ENCODE measurements at regions not wholly inside any gene's neighbourhood (a gene's known extent, or its start where the extent isn't known, plus 50 kb on each side); places are given as distances from the start of the nearest gene placed in this dataset.
A peak's percentile ranks its signal among the peaks of the same experiment; 100 is the strongest.

GRCh38 chrX:4925911-4926310, 1212.5 kb upstream of the PRKX start:
- H3K9me3 Mint-ChIP-seq (ENCODE audit: unreplicated experiment): no peaks in the 10 kb centered on the region
- peak; percentile 76 for FAIRE-seq
- H3K27me3 Mint-ChIP-seq (ENCODE audit: low read depth, unreplicated experiment): no peaks in the 10 kb centered on the region
- Histone ChIP-seq H3K9ac (ENCODE audit: low read length) (no peak overlapping the region), H3K79me2 (ENCODE audit: insufficient read depth, low read length) (no peaks in the 10 kb centered on the region), H3K9me3 (ENCODE audit: insufficient read depth, low read depth, low read length) (no peaks in the 10 kb centered on the region), H3K4me2 (ENCODE audit: low read length) (no peak overlapping the region), H3K4me1 (ENCODE audit: insufficient read depth, low read length) (peaks cover 3% of the 10 kb centered on the region), H3K4me3 (ENCODE audit: insufficient read depth, low read depth, low read length) (no peak overlapping the region), H3K27ac (ENCODE audit: low read depth, low read length) (no peak overlapping the region), H2AFZ (ENCODE audit: low read depth, low read length) (no peak overlapping the region), H4K20me1 (ENCODE audit: insufficient read depth, low read length) (no peaks in the 10 kb centered on the region), H3K36me3 (ENCODE audit: insufficient read depth, low read length) (no peaks in the 10 kb centered on the region), H3K27me3 (ENCODE audit: insufficient read depth, low read length) (no peaks in the 10 kb centered on the region)
- no peak for TF ChIP-seq CTCF (IDR thresholded peaks at IDR 0.05; ENCODE audit: insufficient read depth, low read depth, low read length)
- no peak overlapping the region for H3K4me3 Mint-ChIP-seq (ENCODE audit: unreplicated experiment)
- no peaks in the 10 kb centered on the region for H3K36me3 Mint-ChIP-seq (ENCODE audit: low read depth, unreplicated experiment)
- no peak overlapping the region for H3K27ac Mint-ChIP-seq (ENCODE audit: unreplicated experiment)
- H3K4me1 Mint-ChIP-seq (ENCODE audit: low read depth, unreplicated experiment): no peaks in the 10 kb centered on the region
- peak; percentile 34 for DNase-seq (ENCODE audit: low read depth)

- H3K4me1 ChIP-seq (ENCODE audit: insufficient read depth, low read length): no peaks in the 10 kb centered on the region
- no peak for DNase-seq (ENCODE audit: low read depth)
- no peak overlapping the region for H3K27ac Mint-ChIP-seq (ENCODE audit: unreplicated experiment)
- H3K27me3 ChIP-seq (ENCODE audit: insufficient read depth, low read length): no peaks in the 10 kb centered on the region
- peak; percentile 97 for FAIRE-seq
- H3K27me3 Mint-ChIP-seq (ENCODE audit: low read depth, unreplicated experiment): no peaks in the 10 kb centered on the region
- no peaks in the 10 kb centered on the region for H3K36me3 Mint-ChIP-seq (ENCODE audit: low read depth, unreplicated experiment)
- H3K4me3 ChIP-seq (ENCODE audit: insufficient read depth, low read depth, low read length): no peak overlapping the region
- H3K4me1 Mint-ChIP-seq (ENCODE audit: low read depth, unreplicated experiment): no peaks in the 10 kb centered on the region
- H3K4me3 Mint-ChIP-seq (ENCODE audit: unreplicated experiment): no peak overlapping the region
- H3K9me3 ChIP-seq (ENCODE audit: insufficient read depth, low read depth, low read length): no peaks in the 10 kb centered on the region
- no peak overlapping the region for H2AFZ ChIP-seq (ENCODE audit: low read depth, low read length)
- H3K9ac ChIP-seq (ENCODE audit: low read length): no peak overlapping the region
- H3K4me2 ChIP-seq (ENCODE audit: low read length): no peak overlapping the region
- no peak overlapping the region for H3K27ac ChIP-seq (ENCODE audit: low read depth, low read length)
- H3K79me2 ChIP-seq (ENCODE audit: insufficient read depth, low read length): no peaks in the 10 kb centered on the region
- no peak for TF ChIP-seq CTCF (IDR thresholded peaks at IDR 0.05; ENCODE audit: insufficient read depth, low read depth, low read length)
- TF ChIP-seq EZH2 (IDR thresholded peaks at IDR 0.05; ENCODE audit: insufficient read depth, low read length): no peak
- no peaks in the 10 kb centered on the region for H3K36me3 ChIP-seq (ENCODE audit: insufficient read depth, low read length)
- H3K9me3 Mint-ChIP-seq (ENCODE audit: unreplicated experiment): no peaks in the 10 kb centered on the region
- no peaks in the 10 kb centered on the region for H4K20me1 ChIP-seq (ENCODE audit: insufficient read depth, low read length)
These were observed 1195.9 kb upstream of the PRKX start for GRCh38 chrX:4909348-4909747.

- Histone ChIP-seq H4K20me1 (ENCODE audit: insufficient read depth, low read length) (no peaks in the 10 kb centered on the region), H3K4me3 (ENCODE audit: insufficient read depth, low read depth, low read length) (no peak overlapping the region), H3K9ac (ENCODE audit: low read length) (no peak overlapping the region), H3K27me3 (ENCODE audit: insufficient read depth, low read length) (no peaks in the 10 kb centered on the region), H3K9me3 (ENCODE audit: insufficient read depth, low read depth, low read length) (no peaks in the 10 kb centered on the region), H3K36me3 (ENCODE audit: insufficient read depth, low read length) (no peaks in the 10 kb centered on the region), H3K27ac (ENCODE audit: low read depth, low read length) (no peak overlapping the region), H2AFZ (ENCODE audit: low read depth, low read length) (no peak overlapping the region), H3K79me2 (ENCODE audit: insufficient read depth, low read length) (no peaks in the 10 kb centered on the region), H3K4me1 (ENCODE audit: insufficient read depth, low read length) (no peaks in the 10 kb centered on the region), H3K4me2 (ENCODE audit: low read length) (no peak overlapping the region)
- Mint-ChIP-seq H3K4me1 (ENCODE audit: low read depth, unreplicated experiment) (no peaks in the 10 kb centered on the region), H3K9me3 (ENCODE audit: unreplicated experiment) (no peaks in the 10 kb centered on the region), H3K4me3 (ENCODE audit: unreplicated experiment) (no peak overlapping the region), H3K36me3 (ENCODE audit: low read depth, unreplicated experiment) (no peaks in the 10 kb centered on the region), H3K27me3 (ENCODE audit: low read depth, unreplicated experiment) (no peaks in the 10 kb centered on the region), H3K27ac (ENCODE audit: unreplicated experiment) (no peak overlapping the region)
- no peak for TF ChIP-seq EZH2 (IDR thresholded peaks at IDR 0.05; ENCODE audit: insufficient read depth, low read length)
- TF ChIP-seq CTCF (IDR thresholded peaks at IDR 0.05; ENCODE audit: insufficient read depth, low read depth, low read length): no peak
- no peak for DNase-seq (ENCODE audit: low read depth)
- no peak for FAIRE-seq
These were observed 1192.1 kb upstream of the PRKX start for GRCh38 chrX:4905576-4905975.

Data from astrocyte (in vitro differentiated cells and primary cell).